Epithelial cell of prostate (primary cell): ENCODE measurements at regions not wholly inside any gene's neighbourhood (a gene's known extent, or its start where the extent isn't known, plus 50 kb on each side); places are given as distances from the start of the nearest gene placed in this dataset.
"Not testable (repeated sequence)": the region's sequence is repeated elsewhere in the genome, so short reads cannot be mapped to it uniquely, and the experiment has no call there.

Source experiments
- DNase-seq: peaks from one replicate; pipeline ENCODE4 v3.0.0-alpha.2; 2011; ENCODE audit warnings: low read depth, low spot score
- H3K27ac ChIP-seq: fragments of 450-650 bp; 2 replicates; pipeline ENCODE4 v1.5.1; 2017; ENCODE audit warnings: mild to moderate bottlenecking

DNA sequence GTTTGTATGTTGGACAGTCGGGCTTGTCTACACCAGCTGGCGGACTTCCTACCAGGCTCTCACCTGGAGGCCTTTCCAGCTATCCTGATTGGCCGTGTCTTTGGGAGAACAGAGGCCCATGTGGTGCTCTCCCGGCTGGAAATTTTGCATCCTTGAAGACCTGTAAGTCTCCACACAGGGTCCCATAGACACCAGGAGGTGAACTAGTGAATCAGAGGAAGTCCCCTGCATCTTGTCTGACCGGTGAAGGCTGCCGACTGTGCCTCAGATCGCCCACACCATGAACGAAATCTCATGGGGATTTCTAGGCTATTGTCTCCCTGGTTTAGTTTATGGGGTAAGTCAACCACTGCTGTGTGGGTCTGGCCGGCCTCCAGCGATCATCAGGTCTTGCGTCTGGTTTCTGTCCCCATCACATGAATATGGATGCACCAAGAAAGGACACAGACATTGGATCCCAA is 108.4 kb upstream of the LYZL2 start:
- no peak overlapping the region for H3K27ac ChIP-seq
- DNase-seq, result no peak

DNA sequence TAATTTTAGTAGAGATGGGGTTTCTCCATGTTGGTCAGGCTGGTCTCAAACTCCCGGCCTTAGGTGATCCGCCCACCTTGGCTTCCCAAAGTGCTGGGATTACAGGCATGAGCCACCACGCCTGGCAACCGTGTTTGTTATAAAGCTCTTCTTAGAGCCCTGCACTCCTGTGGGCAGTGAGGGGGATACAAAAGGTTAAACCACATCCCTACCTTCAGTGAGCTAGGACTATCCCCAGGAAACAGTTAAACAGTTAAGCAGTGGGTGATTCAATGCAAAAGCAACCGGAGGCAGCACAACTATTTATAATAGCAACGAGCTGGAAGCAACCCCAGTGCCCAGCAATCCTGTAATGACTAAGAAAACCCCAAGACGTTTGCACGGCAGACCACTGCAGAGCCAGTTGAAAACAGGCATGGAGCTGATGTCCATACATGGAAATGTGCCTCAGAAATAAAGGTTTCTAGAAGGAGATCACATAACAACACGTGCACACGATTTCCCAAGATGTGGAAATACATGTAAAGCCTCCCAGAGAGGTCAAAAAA is 107.2 kb upstream of the LYZL2 start:
- no peak for DNase-seq
- no peak overlapping the region for H3K27ac ChIP-seq

DNA sequence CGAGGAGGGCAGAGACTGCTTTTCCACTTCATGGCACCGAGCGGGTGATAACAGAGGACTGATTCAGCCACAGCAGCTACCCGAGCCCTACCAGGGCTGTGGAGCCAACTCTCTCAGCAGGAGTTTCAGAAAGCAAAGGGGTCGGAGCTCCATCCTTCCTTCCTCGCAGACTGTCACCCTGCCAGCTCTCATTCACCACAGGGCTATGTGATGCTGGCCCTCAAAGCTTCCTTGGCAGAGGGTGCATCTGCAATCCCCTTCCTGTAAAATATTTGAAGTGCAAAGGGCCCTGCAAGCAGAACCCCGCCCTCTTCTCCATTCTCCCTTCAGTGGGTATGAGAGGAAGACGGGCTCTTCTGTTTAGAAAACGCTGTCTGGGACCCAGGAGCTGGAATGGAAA is 105.3 kb upstream of the LYZL2 start:
- DNase-seq, result no peak
- no peak overlapping the region for H3K27ac ChIP-seq

DNA sequence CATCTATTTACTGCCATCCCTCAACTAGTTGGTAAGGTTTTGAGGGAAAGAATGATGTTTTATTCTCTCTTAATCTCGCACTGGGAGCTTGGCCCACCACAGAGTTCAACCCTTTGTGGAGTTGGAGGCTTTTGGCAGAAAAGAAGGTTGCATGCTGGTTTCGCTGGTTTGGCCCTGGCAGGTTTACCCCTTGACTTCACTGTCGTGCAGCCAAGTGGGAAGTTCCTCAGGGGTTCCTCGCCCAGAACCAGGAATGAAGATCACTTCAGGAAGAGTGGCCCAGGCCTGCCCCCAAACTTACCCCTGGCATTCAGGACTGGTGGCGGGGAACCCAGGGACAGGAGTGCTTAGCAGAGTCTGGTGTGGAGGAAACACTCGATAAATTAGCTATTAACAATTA is 103.1 kb upstream of the LYZL2 start:
- no peak overlapping the region for H3K27ac ChIP-seq

DNA sequence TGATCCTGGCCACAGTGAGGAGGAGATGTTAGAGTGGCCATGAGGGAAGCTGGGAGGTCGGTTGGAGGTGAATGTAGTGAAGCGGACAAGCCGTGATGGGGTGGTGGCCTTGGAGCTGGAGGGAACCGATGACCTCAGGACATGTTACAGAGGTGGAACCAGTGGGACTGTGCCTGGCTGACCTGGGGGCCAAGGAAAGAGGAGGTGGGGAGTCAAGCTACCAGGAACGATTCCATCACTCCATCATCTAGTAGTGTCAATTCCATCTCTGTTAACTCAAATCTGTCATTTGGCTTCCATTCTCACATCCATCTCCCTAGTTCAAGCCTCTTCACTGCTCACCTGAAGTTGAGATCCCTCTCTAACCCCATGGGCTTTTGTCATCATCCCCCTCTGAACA is 102.4 kb upstream of the LYZL2 start:
- DNase-seq, result no peak
- no peak overlapping the region for H3K27ac ChIP-seq

More for the DNA sequence above, 103.1 kb upstream of the LYZL2 start:
- DNase-seq, result no peak

DNA sequence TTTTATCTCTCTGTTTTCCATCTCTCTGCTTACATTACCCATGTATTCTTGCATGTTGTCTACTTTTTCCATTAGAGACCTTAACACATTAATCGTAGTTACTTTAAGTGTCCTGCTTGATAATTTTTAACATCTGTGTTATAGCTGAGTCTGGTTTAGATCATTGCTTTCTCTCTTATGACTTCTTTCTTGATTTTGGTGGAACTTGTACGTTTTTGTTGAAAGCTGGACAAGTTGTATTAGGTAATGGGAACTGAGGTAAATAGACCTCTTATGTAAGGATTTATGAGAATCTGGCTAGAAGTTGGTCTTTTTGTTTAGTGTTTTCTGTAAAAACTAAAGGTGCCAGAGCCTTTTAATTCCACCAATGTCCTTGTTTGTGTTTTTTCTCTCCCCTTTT is 100.8 kb upstream of the LYZL2 start:
- DNase-seq, result no peak
- H3K27ac ChIP-seq, result no peak overlapping the region

DNA sequence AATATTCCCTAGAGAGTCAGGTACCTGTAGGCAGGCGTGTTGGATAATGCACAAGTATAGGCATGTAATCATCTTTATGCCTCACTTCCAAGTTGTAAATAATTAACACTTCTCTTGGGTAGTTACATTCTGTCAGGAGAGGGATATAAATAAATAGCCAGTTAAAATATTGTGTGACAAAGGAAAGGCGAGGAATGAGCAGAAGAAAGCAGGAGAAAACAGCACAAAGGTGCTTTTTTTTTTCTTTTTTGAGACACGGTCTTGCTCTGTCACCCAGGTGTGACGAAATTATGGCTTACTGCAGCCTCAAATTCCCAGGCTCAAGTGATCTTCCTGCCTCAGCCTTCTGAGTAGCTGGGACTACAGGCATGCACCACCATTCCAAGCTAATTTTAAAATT is 99.2 kb upstream of the LYZL2 start:
- no peak for DNase-seq
- H3K27ac ChIP-seq, result no peak overlapping the region

DNA sequence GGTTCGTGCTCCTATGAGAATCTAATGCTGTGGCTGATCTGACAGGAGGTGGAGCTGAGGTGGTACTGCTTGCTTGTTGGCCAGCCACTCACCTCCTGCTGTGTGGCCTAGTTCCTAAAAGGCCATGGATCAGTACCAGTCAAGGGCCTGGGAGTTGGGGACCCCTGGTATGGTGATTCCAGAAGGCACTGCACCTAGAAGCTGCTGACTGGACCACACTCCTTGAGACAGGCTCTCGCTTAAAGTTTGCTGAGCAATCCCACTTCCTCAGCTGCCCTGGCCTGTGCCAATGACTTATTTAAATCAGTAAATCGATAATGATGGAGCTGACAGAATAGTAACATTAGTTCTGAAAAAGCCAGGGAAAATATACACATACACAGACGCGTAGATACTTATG is 98.6 kb upstream of the LYZL2 start:
- DNase-seq, result no peak
- no peak overlapping the region for H3K27ac ChIP-seq

DNA sequence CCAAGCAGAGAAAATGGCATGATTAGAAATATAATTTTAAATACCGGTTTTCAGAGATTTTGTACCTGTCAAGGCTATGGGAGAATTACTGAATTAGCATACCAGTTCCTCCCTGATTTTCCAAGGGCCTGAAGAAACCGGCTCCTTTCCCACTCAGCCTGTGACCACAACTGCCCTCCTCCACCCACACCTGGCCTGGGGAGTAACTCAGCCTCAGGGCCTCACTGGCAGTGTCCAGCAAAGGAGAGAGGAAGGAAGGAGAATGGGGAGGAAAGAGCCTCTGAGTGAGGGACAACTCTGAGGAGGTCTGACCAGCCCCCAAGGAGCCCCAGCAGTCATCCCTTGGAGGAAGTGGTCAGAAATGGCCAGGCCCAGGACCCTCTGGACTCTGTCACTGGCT is 98.0 kb upstream of the LYZL2 start:
- H3K27ac ChIP-seq, result no peak overlapping the region
- no peak for DNase-seq

DNA sequence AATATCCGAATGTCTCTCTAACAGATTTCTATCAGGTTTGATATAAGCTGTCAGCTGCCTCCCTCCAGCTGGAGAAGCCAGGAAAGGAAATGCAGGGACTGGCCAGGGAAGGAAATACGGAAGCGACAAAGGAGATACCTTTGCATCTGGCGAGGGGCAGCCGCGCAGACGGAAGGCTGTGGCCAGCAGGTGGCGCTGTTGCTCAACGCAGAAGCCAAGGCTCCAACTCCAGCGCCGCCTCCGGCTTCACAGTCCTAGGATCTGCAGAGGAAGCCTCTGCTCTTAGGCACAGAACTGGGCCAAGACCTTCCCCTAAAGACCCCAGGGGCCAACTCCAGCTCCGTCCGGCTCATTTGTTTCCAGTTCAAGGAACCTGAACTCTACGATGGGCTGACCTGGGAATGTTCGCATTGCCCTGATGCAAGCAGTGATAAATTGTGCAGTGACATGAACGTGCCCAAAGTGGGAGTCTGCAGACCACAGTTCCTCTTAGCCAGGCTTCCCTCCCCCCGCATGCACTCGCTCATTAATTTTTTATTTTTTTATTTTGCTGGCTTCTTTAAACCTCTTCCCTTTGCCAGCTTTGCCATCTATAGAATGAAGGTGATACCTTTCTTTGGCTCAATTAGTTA is 97.3 kb upstream of the LYZL2 start:
- not testable (repeated sequence) for DNase-seq, H3K27ac ChIP-seq

DNA sequence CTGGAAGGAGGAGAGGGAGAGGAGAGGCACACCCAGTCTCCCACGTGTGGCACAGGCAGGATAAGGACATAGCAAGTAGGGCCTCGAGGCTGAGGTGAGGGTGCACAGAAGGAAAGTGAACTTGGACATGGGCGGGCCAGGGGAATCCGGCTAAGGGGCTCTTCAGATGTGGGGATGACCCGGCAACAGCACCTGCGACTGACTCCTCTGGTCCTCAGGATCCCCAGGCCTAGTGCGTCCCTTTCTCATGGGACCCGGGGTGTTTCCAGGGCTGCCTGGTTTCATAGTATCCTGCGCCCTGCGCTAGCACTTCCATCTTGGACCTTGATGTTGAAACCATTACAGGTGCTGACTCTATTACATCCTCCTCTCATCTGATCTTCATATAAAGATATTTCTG is 96.1 kb upstream of the LYZL2 start:
- H3K27ac ChIP-seq, result no peak overlapping the region
- no peak for DNase-seq

DNA sequence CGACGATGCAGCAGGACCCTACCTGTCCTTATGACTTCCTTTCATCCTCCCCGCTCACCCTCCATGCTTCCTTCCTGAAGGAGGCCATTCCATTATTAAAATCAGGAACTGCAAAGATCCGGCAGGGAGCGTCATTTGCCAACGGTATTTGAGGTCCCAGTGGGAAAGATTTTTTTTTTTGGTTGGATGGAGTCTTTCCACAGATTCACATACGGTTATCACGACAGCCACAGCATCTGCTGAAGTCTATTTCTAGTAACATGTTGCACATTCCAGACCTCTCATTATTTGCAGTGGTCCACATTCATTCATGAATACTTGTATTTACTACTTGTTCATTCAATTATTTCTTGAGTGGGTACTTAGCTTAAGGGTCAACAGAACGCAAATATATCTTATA is 94.7 kb upstream of the LYZL2 start:
- H3K27ac ChIP-seq, result no peak overlapping the region
- DNase-seq, result no peak

DNA sequence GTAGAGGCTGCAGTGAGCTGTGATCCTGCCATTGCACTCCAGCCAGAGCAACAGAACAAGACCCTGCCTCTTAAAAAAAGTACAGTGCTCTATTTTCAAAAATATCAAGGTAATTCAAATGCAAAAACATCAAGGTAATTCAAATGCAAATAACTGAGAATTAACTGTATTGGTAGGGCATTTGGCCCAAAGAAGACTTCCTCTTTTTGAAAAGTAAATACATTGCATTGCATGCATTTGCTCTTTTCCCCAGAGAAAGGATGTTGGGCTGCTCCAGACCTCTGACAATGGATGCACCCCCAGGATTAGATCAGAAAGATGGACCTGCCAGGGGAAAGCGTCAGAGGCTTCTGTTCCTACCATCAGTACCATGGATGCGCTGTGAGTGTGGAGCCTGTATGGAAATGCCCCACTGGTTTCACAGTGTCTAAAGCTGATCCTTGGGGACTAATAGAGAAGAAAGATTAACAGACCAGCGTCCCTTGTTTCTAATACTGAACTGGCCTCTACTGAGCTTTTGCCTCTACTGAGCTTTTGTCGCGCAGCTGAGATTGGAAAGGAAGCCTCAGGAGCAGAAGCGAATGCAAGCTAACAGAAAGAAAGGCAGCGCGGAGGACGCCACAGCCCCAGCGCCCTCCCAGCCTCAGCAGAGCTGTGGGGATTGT is 93.5 kb upstream of the LYZL2 start:
- no peak overlapping the region for H3K27ac ChIP-seq
- no peak for DNase-seq

DNA sequence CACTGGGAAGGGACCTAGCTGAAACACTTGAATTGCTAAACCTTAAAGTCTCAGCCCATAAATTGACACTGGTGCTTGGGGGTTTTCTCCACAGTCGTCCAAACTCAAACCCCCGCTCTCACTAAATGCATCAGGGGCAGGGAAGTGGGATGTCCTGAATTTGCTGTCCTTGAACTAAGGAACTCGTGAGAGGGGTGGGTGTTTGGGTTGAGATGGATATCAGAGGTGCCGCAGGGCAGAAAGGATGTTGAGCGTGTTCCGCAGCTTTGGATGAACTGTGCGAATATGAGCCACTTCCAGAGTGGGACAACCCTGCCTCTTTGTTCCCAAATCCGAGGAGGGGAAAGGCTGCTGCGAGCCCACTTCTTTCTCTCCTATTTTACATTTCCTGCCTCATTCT is 90.3 kb upstream of the LYZL2 start:
- H3K27ac ChIP-seq, result no peak overlapping the region
- DNase-seq, result no peak

DNA sequence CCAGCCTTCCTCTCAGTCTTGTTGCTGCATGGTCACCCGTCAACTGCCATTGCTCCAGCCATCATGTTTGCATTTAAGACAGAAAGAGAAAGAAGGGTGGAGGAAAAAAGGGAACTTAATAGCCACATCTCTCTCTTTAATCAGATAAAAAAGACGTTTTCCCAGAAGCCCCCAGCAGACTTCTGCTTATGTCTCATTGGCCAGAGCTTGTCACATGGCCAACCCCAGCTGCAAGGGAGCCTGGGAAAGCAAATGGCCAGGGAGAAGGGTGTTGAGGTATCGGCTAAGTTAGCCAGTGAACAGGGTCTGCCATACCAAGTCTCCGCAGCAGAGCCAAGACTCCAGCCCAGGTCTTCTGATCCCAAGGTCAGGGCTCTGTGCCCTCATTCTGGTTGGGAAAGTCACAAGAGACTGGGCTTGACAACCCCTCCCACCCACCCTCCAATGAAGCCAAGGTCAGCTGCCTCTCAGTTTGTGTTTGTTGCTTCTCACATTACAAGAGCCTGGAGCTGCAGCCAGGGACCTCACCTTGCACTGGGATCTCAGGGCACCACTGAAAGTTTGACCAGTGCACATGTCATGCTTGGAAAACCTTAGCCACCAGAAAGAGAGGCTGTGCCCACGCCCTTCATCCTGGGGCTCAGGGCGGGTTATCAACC is 80.3 kb upstream of the LYZL2 start:
- no peak overlapping the region for H3K27ac ChIP-seq
- no peak for DNase-seq

DNA sequence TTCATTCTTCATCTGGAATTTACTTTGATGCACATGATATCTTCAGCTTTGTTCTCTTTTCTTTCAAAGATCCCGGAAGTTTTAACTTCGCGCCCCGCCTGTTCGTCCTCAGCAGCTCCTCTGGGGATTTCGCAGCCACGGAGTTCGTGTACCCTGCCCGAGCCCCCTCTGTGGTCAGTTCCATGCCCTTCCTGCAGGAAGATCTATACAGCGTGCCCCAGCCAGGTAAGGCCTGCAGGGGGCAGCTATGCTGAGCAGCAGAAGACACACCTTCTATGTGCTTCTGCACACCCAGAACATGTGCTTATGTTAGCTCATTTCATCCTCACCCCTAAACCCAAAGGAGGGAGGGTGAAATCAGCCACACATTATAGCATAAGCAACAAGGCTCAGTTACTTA is 79.7 kb upstream of the LYZL2 start:
- H3K27ac ChIP-seq, result no peak overlapping the region
- no peak for DNase-seq

DNA sequence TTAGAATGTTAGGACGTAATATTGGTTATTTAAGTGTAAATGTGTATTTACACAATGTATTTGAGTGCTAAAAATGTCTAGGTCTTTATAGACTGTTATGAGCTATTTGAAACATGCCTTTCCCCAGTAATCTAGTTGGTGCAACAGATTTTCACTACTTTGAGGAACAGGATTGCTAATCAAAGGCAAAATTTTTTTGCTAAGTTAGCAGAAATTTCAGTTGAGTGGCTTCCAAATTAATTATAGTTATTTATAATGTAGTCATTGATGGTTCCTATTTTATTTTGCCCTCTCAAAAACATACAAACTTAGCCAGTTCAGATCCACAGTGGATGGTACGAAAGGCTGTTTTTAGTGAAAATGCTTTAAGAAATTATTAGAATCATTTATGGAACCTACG is 78.7 kb upstream of the LYZL2 start:
- no peak overlapping the region for H3K27ac ChIP-seq
- no peak for DNase-seq

DNA sequence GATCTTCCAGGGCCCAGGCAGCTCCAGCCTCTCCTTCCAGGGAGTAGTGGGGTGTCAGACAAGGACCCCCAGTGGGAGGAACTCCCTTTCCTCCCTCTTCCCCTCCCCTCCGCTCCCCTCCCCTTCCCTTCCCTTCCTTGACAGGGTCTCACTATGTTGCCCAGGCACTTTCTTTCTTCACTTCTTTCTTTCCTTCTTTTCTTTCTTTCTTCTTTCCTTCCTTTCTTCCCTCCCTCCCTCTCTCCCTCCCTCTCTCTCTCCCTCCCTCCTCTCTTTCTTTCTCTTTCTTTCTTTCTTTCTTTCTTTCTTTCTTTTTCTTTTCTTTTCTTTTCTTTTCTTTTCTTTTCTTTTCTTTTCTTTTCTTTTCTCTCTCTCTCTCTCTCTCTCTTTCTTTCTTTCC is 76.6 kb upstream of the LYZL2 start:
- not testable (repeated sequence) for DNase-seq, H3K27ac ChIP-seq

DNA sequence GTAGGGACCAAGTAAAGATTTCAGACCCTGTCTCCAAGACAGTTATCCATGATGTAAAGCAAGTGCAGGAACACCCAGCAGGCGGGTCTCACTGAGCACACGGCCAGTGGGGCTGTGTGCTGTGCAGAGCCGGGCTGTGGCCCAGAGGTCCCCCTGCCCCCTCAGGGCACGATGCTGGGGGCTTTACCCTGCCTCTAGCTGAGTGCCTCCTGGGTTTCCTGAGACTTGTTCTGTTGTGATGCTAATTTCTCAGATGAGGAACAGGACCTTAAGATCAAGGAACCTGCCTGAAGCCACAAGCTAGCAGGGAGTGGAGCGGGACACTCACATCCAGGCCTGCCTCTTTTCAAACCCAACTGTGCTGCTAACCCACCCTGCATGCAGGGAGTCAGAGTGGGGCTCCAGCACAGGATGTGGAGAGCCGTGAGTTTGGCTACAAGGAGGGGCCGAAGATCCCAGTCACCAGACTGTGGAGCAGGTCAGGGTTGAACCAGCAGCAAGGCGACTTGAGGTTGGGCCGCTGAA is 76.1 kb upstream of the LYZL2 start:
- no peak for DNase-seq
- no peak overlapping the region for H3K27ac ChIP-seq

DNA sequence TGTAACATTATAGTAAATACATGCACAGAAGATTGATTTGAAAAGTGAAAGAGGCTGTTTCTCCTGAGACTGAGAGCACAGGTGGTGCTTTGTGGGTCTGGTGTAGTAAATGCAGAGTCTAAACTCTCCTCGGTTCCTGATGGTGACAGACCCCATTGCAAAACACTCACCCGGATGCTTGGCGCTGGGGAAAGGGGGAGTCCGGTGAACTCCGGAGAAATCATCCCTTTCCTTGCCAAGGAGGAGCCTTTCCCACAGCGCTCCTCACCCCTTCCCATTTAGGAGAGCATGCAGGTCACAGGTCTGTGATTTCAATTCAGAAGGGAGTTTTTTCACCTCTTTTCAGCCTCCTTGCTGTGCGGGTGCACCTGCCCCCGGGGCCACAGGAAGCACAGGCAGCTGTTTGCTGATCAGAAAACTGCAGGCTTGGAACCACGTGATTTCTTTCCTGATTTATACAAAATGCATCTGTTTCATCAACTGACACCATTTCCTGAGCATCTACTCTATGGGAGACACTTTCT is 75.6 kb upstream of the LYZL2 start:
- no peak overlapping the region for H3K27ac ChIP-seq
- DNase-seq, result no peak

DNA sequence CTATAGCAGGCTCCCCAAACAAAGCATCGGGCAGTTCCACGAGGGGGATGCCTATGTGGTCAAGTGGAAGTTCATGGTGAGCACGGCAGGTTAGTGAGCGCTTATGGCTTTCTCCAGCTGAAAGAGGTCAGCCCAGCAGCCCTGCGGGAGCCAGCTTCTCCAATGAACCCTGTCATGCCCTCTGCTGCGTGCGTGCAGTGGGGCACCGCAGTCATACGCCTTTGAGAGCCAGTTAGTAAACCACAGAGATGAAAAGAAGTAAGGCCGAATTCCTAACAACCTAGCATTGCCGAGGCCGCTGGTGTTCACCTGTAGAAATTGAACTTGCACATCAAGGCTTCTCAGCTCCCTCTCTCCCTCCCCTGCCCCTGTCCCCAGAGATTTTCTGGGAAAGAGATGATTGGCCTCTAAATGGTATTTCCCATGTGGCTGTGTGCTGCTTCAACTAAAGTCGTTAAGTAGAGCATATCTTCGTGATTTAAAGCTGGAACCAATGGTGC is 75.1 kb upstream of the LYZL2 start:
- H3K27ac ChIP-seq, DNase-seq: not testable (repeated sequence)
